ENCODE measurements at regions not wholly inside any gene's neighbourhood (a gene's known extent, or its start where the extent isn't known, plus 50 kb on each side); places are given as distances from the start of the nearest gene placed in this dataset.

DNA sequence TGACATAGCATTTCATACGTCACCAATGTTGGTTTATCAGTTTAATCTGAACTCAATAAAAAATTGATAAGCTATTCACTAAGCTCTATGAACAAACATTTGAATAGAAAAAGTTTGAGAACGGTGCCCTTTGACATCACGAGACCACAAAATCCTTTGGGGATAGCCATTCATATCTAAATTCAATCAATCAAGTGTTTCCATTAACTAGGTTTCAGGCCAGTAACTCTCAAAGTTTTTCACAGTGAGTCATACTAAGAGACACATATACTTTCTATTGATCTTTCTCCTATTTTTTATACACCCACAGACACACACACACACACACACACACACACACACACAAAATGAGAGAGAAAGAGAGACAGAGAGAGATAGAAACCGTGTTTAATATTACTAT lies 235.4 kb upstream of the SNX7 start:
- TF ChIP-seq, protein P1, sequence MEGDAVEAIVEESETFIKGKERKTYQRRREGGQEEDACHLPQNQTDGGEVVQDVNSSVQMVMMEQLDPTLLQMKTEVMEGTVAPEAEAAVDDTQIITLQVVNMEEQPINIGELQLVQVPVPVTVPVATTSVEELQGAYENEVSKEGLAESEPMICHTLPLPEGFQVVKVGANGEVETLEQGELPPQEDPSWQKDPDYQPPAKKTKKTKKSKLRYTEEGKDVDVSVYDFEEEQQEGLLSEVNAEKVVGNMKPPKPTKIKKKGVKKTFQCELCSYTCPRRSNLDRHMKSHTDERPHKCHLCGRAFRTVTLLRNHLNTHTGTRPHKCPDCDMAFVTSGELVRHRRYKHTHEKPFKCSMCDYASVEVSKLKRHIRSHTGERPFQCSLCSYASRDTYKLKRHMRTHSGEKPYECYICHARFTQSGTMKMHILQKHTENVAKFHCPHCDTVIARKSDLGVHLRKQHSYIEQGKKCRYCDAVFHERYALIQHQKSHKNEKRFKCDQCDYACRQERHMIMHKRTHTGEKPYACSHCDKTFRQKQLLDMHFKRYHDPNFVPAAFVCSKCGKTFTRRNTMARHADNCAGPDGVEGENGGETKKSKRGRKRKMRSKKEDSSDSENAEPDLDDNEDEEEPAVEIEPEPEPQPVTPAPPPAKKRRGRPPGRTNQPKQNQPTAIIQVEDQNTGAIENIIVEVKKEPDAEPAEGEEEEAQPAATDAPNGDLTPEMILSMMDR (IDR thresholded peaks at IDR 0.05) = no peak
- TF ChIP-seq POLR2A (IDR thresholded peaks at IDR 0.05) = no peak
